ENCODE measurements at regions not wholly inside any gene's neighbourhood (a gene's known extent, or its start where the extent isn't known, plus 50 kb on each side); places are given as distances from the start of the nearest gene placed in this dataset.

GRCh38 chr6:18741741-18742140 lies 354.6 kb downstream of the RNF144B start:
- TF ChIP-seq CTCF (IDR thresholded peaks at IDR 0.05) (no peak), POLR2A (IDR thresholded peaks at IDR 0.05) (no peak), POLR2AphosphoS5 (IDR thresholded peaks at IDR 0.05) (no peak), EP300 (IDR thresholded peaks at IDR 0.05) (no peak)

Data from sigmoid colon (tissue), 4 donors.